ENCODE measurements at regions not wholly inside any gene's neighbourhood (a gene's known extent, or its start where the extent isn't known, plus 50 kb on each side); places are given as distances from the start of the nearest gene placed in this dataset.

DNA sequence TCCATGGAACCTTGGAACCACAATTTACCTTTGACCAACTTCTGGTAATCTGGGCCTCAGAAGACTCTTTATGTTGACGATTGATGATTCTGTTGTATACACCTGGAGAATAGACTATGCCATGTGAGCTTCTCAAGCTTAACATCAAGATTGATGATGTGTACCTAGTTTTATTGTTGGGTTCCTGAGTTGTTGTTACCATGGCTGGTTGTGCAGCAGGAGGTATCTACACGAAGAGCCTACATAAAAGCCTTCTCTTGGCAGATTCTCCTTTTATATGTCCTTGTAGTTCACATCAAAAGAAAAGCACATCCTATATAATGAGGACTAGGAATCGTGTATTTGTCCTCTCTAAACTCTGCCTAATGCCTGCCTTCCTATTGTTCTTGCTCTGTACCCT is 272.0 kb downstream of the DTHD1 start:
- TF ChIP-seq CTCF (IDR thresholded peaks at IDR 0.05; ENCODE audit: low read depth, low read length, poor library complexity, severe bottlenecking) (no peak), EZH2phosphoT487 (IDR thresholded peaks at IDR 0.05; ENCODE audit: borderline replicate concordance, low read length) (no peak)
